ENCODE measurements at regions not wholly inside any gene's neighbourhood (a gene's known extent, or its start where the extent isn't known, plus 50 kb on each side); places are given as distances from the start of the nearest gene placed in this dataset.

DNA sequence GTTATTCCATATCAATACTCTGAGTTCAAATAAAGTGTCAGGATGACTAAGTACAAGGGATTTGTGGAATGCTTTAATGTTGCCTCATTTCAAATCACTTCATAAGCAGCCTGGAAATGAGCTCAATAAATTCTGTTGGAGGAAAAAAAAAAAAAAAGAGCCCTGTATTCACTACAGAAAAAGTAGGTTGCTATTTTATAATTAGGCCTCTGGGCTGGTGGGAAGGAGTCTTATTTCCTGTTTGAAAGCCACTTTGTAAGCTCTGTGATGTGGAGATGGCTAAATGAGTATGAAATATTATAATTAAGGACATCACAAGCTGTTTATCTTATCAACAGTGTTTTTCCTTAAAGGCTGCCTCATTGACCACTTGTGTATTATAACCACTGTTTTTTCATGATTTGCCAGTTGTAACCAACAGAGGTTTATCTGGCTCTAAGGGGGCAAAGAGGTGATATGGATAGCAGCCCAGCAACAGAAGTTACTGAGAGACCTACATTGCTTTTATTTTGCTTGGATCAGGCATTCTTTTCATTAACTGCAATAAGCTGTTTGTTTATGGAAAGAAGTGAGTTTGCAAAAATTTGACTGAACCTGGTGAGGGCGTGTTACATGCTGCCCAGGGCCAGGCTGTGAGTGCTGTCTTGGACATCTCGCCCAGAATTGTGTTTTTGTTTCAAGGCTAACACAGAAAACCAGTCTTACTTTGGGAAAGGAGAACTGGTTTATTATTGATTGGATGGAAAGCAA lies 563.3 kb upstream of the MAP3K7 start:
- Histone ChIP-seq H3K27me3 (no peaks in the 10 kb centered on the region), H3K4me1 (no peaks in the 10 kb centered on the region), H3K36me3 (no peaks in the 10 kb centered on the region), H3K4me3 (no peak overlapping the region), H3K27ac (no peak overlapping the region), H3K9me3 (no peaks in the 10 kb centered on the region)
- ATAC-seq (ENCODE audit: low FRiP score in 2 of 2), result no peak
- WGBS, 2 donors, result 60 to 70% methylated on average over 2 of the region's 2 CpGs
- DNase-seq, result no peak
- TF ChIP-seq EP300 (IDR thresholded peaks at IDR 0.05) (no peak), POLR2A (IDR thresholded peaks at IDR 0.05) (no peak), POLR2AphosphoS5 (IDR thresholded peaks at IDR 0.05) (no peak)
- TF ChIP-seq, protein P1, sequence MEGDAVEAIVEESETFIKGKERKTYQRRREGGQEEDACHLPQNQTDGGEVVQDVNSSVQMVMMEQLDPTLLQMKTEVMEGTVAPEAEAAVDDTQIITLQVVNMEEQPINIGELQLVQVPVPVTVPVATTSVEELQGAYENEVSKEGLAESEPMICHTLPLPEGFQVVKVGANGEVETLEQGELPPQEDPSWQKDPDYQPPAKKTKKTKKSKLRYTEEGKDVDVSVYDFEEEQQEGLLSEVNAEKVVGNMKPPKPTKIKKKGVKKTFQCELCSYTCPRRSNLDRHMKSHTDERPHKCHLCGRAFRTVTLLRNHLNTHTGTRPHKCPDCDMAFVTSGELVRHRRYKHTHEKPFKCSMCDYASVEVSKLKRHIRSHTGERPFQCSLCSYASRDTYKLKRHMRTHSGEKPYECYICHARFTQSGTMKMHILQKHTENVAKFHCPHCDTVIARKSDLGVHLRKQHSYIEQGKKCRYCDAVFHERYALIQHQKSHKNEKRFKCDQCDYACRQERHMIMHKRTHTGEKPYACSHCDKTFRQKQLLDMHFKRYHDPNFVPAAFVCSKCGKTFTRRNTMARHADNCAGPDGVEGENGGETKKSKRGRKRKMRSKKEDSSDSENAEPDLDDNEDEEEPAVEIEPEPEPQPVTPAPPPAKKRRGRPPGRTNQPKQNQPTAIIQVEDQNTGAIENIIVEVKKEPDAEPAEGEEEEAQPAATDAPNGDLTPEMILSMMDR (IDR thresholded peaks at IDR 0.05), result no peak

DNA sequence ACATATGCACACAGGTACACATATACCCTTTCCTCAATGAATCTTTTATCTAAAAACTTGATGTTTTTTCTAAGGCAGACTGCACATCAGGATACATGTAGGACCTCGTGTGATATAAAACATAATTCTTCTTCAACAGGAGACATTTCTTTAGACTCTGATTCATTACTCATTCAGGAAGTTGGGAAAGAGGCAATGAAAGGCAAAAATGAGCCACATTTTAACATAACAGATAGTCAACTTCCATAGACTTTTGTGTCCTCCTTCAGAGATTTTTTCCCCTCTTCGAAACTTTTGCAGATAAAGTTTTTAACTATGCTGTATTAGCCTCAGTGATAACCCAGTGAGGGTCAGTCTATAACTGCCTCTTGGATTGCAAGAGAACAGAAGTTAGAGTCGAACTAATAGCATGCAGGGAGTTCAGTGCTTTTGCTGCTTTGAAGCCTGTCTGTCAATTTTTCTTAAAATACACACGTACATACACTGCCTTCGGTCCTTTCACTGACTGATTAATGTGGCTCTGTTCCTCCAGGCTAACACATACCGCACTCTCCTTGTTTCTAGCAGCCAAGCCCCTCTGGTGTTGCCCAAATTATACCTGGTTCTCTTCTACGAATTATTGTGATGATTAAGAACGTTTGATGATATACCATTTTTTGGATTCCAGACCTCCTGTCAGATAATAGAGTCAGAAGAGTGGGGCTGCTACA lies 562.5 kb upstream of the MAP3K7 start:
- Histone ChIP-seq H3K36me3 (no peaks in the 10 kb centered on the region), H3K27ac (no peak overlapping the region), H3K9me3 (no peaks in the 10 kb centered on the region), H3K4me3 (no peak overlapping the region), H3K27me3 (no peaks in the 10 kb centered on the region), H3K4me1 (no peaks in the 10 kb centered on the region)
- ATAC-seq (ENCODE audit: low FRiP score in 2 of 2), result no peak
- no peak for TF ChIP-seq POLR2A (IDR thresholded peaks at IDR 0.05)
- no peak for TF ChIP-seq EP300 (IDR thresholded peaks at IDR 0.05)
- TF ChIP-seq, protein P1 (IDR thresholded peaks at IDR 0.05), result no peak
- TF ChIP-seq POLR2AphosphoS5 (IDR thresholded peaks at IDR 0.05), result no peak
- no peak for DNase-seq
- WGBS, 2 donors, result 59 to 68% methylated on average over 8 of the region's 8 CpGs

DNA sequence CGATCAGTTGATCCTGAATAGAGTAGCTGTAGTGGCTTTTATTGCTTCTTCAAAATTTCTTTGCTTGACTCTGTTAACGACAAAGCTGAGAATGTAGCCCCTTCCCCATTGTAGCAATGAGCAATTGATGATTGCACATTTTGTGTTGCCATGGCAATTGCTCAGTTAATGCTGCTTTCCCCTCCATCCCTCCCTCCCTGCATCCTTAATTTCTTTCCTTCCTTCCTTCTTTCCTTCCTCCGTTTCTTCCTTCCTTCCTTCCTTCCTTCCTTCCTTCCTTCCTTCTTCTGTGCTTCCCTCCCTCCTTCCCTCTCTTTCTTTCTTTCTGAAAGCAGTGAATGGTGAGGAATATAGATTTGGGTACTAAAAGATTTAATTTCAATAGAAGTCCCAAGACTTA lies 557.3 kb upstream of the MAP3K7 start:
- no peak for DNase-seq
- TF ChIP-seq, protein P1 (IDR thresholded peaks at IDR 0.05), result no peak
- TF ChIP-seq EP300 (IDR thresholded peaks at IDR 0.05) (no peak), POLR2A (IDR thresholded peaks at IDR 0.05) (no peak), POLR2AphosphoS5 (IDR thresholded peaks at IDR 0.05) (no peak)

DNA sequence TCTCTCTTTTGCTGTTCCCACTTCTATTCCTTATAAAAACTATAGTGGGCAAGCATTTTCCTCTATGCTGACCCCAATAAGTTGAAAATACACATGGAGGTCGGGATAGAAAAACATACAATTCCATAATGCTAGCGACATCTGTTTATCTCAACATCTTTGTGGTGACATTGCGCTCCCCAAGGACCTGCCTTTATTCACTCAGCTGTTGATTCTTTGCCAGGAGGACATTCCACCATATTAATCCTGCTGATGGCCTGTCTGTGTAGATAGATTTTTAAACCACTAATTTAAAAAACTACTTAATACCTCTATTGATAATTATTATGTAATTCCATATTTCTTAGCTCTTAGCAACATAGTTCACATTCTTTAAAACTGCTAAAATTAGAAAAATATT lies 555.3 kb upstream of the MAP3K7 start:
- no peaks in the 10 kb centered on the region for H3K36me3 ChIP-seq
- no peaks in the 10 kb centered on the region for H3K27me3 ChIP-seq
- H3K4me3 ChIP-seq, result no peak overlapping the region
- DNase-seq, result no peak
- TF ChIP-seq EP300 (IDR thresholded peaks at IDR 0.05), result no peak
- WGBS, 2 donors, result 69 to 76% methylated on average over 3 of the region's 3 CpGs
- ATAC-seq (ENCODE audit: low FRiP score in 2 of 2), result no peak
- H3K9me3 ChIP-seq, result no peaks in the 10 kb centered on the region
- H3K27ac ChIP-seq, result no peak overlapping the region
- no peaks in the 10 kb centered on the region for H3K4me1 ChIP-seq

More for the DNA sequence above, 557.3 kb upstream of the MAP3K7 start:
- Histone ChIP-seq H3K27ac (no peak overlapping the region), H3K9me3 (no peaks in the 10 kb centered on the region), H3K4me1 (no peaks in the 10 kb centered on the region), H3K27me3 (no peaks in the 10 kb centered on the region), H3K4me3 (no peak overlapping the region), H3K36me3 (no peaks in the 10 kb centered on the region)
- ATAC-seq (ENCODE audit: low FRiP score in 2 of 2), result no peak
- 68 to 76% methylated on average over 3 of the region's 3 CpGs for WGBS, 2 donors

DNA sequence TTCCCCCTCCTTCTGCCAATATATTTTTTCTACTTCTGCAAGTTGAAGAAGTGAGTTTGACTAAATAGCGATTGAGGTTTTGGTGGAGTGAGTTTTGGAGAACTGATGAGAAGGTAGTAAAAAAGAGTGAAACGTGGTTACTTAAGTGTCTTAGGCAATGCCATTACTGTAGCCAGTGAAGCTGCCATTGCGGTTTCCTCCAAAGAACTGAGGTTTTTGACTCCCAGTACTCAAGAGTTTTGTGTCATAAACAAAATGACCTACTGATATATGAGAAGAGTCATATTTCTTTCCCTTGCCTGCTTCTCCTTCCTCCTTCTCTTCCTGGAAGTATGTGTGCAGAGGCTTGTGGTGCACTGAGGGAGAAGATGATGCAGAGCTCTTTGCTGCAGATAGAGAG lies 554.5 kb upstream of the MAP3K7 start:
- Histone ChIP-seq H3K4me1 (no peaks in the 10 kb centered on the region), H3K27ac (no peak overlapping the region), H3K36me3 (no peaks in the 10 kb centered on the region), H3K4me3 (no peak overlapping the region), H3K27me3 (no peaks in the 10 kb centered on the region), H3K9me3 (no peaks in the 10 kb centered on the region)
- no peak for ATAC-seq (ENCODE audit: low FRiP score in 2 of 2)
- TF ChIP-seq, protein P1 (IDR thresholded peaks at IDR 0.05), result no peak
- TF ChIP-seq EP300 (IDR thresholded peaks at IDR 0.05), result no peak
- no peak for TF ChIP-seq POLR2A (IDR thresholded peaks at IDR 0.05)
- no peak for TF ChIP-seq POLR2AphosphoS5 (IDR thresholded peaks at IDR 0.05)
- 69 to 79% methylated on average over 3 of the region's 3 CpGs for WGBS, 2 donors
- DNase-seq, result no peak

All from upper lobe of left lung (tissue), 6 donors.